ENCODE measurements at regions not wholly inside any gene's neighbourhood (a gene's known extent, or its start where the extent isn't known, plus 50 kb on each side); places are given as distances from the start of the nearest gene placed in this dataset.

DNA sequence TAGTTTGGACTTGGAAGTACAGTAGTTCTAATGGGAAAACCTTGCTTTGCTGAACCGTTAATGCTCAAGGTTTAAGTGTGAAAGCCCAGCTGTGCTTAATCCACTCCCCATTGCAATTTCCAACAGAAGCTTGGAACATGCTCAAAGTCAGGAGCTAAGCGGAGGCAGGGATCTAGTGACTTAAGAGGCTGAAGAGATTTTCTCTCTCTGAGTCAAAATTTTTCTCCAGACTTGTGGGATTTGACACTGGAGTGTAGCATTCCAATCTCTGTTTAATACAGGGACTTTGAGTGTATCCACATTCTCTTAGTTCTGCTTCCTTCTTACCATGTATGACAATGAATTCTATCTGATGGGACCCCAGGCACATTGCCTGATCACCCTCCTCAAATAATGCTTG lies 471.8 kb downstream of the KIF4B start:
- TF ChIP-seq, protein P1, sequence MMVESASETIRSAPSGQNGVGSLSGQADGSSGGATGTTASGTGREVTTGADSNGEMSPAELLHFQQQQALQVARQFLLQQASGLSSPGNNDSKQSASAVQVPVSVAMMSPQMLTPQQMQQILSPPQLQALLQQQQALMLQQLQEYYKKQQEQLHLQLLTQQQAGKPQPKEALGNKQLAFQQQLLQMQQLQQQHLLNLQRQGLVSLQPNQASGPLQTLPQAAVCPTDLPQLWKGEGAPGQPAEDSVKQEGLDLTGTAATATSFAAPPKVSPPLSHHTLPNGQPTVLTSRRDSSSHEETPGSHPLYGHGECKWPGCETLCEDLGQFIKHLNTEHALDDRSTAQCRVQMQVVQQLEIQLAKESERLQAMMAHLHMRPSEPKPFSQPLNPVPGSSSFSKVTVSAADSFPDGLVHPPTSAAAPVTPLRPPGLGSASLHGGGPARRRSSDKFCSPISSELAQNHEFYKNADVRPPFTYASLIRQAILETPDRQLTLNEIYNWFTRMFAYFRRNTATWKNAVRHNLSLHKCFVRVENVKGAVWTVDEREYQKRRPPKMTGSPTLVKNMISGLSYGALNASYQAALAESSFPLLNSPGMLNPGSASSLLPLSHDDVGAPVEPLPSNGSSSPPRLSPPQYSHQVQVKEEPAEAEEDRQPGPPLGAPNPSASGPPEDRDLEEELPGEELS (CRISPR knock-in tag; IDR thresholded peaks at IDR 0.05), result no peak
- TF ChIP-seq TCF7 (CRISPR knock-in tag; IDR thresholded peaks at IDR 0.05; ENCODE audit: low read depth) (no peak), ZNF138 (CRISPR knock-in tag; conservative IDR thresholded peaks at IDR 0.05) (no peak), NFYB (CRISPR knock-in tag; conservative IDR thresholded peaks at IDR 0.05; ENCODE audit: low read depth) (no peak), JUN (CRISPR knock-in tag; IDR thresholded peaks at IDR 0.05) (no peak), NR3C1 (CRISPR knock-in tag; conservative IDR thresholded peaks at IDR 0.05; ENCODE audit: low read depth) (no peak)
- TF ChIP-seq, protein P2, sequence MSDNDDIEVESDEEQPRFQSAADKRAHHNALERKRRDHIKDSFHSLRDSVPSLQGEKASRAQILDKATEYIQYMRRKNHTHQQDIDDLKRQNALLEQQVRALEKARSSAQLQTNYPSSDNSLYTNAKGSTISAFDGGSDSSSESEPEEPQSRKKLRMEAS (CRISPR knock-in tag; IDR thresholded peaks at IDR 0.05), result no peak
- TF ChIP-seq, protein P3, sequence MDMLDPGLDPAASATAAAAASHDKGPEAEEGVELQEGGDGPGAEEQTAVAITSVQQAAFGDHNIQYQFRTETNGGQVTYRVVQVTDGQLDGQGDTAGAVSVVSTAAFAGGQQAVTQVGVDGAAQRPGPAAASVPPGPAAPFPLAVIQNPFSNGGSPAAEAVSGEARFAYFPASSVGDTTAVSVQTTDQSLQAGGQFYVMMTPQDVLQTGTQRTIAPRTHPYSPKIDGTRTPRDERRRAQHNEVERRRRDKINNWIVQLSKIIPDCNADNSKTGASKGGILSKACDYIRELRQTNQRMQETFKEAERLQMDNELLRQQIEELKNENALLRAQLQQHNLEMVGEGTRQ (CRISPR knock-in tag; IDR thresholded peaks at IDR 0.05), result no peak
- TF ChIP-seq, protein P4, sequence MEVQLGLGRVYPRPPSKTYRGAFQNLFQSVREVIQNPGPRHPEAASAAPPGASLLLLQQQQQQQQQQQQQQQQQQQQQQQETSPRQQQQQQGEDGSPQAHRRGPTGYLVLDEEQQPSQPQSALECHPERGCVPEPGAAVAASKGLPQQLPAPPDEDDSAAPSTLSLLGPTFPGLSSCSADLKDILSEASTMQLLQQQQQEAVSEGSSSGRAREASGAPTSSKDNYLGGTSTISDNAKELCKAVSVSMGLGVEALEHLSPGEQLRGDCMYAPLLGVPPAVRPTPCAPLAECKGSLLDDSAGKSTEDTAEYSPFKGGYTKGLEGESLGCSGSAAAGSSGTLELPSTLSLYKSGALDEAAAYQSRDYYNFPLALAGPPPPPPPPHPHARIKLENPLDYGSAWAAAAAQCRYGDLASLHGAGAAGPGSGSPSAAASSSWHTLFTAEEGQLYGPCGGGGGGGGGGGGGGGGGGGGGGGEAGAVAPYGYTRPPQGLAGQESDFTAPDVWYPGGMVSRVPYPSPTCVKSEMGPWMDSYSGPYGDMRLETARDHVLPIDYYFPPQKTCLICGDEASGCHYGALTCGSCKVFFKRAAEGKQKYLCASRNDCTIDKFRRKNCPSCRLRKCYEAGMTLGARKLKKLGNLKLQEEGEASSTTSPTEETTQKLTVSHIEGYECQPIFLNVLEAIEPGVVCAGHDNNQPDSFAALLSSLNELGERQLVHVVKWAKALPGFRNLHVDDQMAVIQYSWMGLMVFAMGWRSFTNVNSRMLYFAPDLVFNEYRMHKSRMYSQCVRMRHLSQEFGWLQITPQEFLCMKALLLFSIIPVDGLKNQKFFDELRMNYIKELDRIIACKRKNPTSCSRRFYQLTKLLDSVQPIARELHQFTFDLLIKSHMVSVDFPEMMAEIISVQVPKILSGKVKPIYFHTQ (CRISPR knock-in tag; IDR thresholded peaks at IDR 0.05), result no peak
- TF ChIP-seq, protein P5, sequence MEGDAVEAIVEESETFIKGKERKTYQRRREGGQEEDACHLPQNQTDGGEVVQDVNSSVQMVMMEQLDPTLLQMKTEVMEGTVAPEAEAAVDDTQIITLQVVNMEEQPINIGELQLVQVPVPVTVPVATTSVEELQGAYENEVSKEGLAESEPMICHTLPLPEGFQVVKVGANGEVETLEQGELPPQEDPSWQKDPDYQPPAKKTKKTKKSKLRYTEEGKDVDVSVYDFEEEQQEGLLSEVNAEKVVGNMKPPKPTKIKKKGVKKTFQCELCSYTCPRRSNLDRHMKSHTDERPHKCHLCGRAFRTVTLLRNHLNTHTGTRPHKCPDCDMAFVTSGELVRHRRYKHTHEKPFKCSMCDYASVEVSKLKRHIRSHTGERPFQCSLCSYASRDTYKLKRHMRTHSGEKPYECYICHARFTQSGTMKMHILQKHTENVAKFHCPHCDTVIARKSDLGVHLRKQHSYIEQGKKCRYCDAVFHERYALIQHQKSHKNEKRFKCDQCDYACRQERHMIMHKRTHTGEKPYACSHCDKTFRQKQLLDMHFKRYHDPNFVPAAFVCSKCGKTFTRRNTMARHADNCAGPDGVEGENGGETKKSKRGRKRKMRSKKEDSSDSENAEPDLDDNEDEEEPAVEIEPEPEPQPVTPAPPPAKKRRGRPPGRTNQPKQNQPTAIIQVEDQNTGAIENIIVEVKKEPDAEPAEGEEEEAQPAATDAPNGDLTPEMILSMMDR (IDR thresholded peaks at IDR 0.05), result no peak
